ENCODE measurements at regions not wholly inside any gene's neighbourhood (a gene's known extent, or its start where the extent isn't known, plus 50 kb on each side); places are given as distances from the start of the nearest gene placed in this dataset.

- Histone ChIP-seq H3K4me2 (ENCODE audit: insufficient read depth in 1 of 2, low read depth in 2 of 2, low read length in 2 of 2) (no peak overlapping the region), H3K18ac (ENCODE audit: extremely low read depth, low read length) (no peak overlapping the region), H3K79me1 (ENCODE audit: low read depth, low read length) (no peaks in the 10 kb centered on the region), H2BK5ac (ENCODE audit: low read depth, low read length) (no peak overlapping the region), H2BK12ac (ENCODE audit: low read depth, low read length) (no peak overlapping the region), H3K9me3 (ENCODE audit: insufficient read depth in 2 of 2, low read depth in 1 of 2, low read length in 1 of 2) (peaks cover 0 to 3% of the 10 kb centered on the region in 2 experiments; a peak in 1 of 4 replicates), H2AFZ (ENCODE audit: low read length) (no peak overlapping the region), H3K56ac (replicated peaks; ENCODE audit: insufficient read length, low read depth, low read length) (no peak overlapping the region), H3K9ac (replicated peaks in 1 of 4; ENCODE audit: extremely low read depth in 1 of 4, low read depth in 3 of 4, low read length in 3 of 4) (no peak overlapping the region), H4K5ac (ENCODE audit: insufficient read length, low read depth, low read length) (no peak overlapping the region), H3K27me3 (replicated peaks in 1 of 4; ENCODE audit: control insufficient read depth in 3 of 4, extremely low read depth in 1 of 4, insufficient read depth in 3 of 4, low read length in 3 of 4) (no peaks in the 10 kb centered on the region; a peak in 1 of 7 replicates), H3K27ac (ENCODE audit: low read depth, low read length) (no peak overlapping the region), H3K79me2 (ENCODE audit: control insufficient read depth in 1 of 2, insufficient read depth in 2 of 2, low read length in 2 of 2) (no peaks in the 10 kb centered on the region), H4K8ac (ENCODE audit: extremely low read depth, insufficient read depth, low read length) (no peak overlapping the region), H3K23me2 (ENCODE audit: low read depth, low read length) (peaks cover 4% of the 10 kb centered on the region; the same call in 1 of the 2 replicates), H3K4ac (replicated peaks; ENCODE audit: insufficient read length, low read depth, low read length) (no peak overlapping the region), H2BK20ac (ENCODE audit: low read length) (no peak overlapping the region), H2BK15ac (ENCODE audit: low read length) (no peak overlapping the region), H3K4me1 (replicated peaks in 1 of 4; ENCODE audit: control insufficient read depth in 3 of 4, insufficient read depth in 4 of 4, low read length in 3 of 4) (peaks cover 0 to 4% (median 1%) of the 10 kb centered on the region in 4 experiments; a peak in 4 of 7 replicates), H3K4me3 (ENCODE audit: extremely low read depth in 1 of 4, insufficient read depth in 2 of 4, low read depth in 3 of 4, low read length in 4 of 4) (no peak overlapping the region), H4K20me1 (replicated peaks in 1 of 2; ENCODE audit: control insufficient read depth in 1 of 2, insufficient read depth in 2 of 2, low read length in 2 of 2) (no peaks in the 10 kb centered on the region), H2BK120ac (replicated peaks; ENCODE audit: low read depth, low read length) (no peak overlapping the region), H2AK5ac (ENCODE audit: low read depth, low read length) (no peak overlapping the region), H3K36me3 (ENCODE audit: control insufficient read depth in 2 of 4, insufficient read depth in 4 of 4, low read length in 3 of 4) (no peaks in the 10 kb centered on the region; a peak in 1 of 8 replicates), H3K23ac (ENCODE audit: insufficient read length) (no peak overlapping the region), H4K91ac (replicated peaks; ENCODE audit: insufficient read length, low read length) (no peak overlapping the region), H3K14ac (ENCODE audit: insufficient read length) (no peak overlapping the region)
- DNase-seq (ENCODE audit: low read depth in 1 of 2, low spot score in 2 of 2) (no peak), FAIRE-seq (no peak)
- POLR2A ChIA-PET (ENCODE audit: partially characterized antibody) = no interaction called here
- WGBS, 2 experiments (ENCODE audit: extremely low coverage in 1 of 2, insufficient coverage in 1 of 2, insufficient read length in 1 of 2, insufficient replicate concordance in 2 of 2, low coverage in 1 of 2, low lambda C conversion rate in 2 of 2, missing lambda C conversion rate in 1 of 2) = 90% methylated on average over 8 of the region's 8 CpGs; no CpG with 5 or more reads in 1 of the 2 experiments
- CTCF ChIA-PET (ENCODE audit: partially characterized antibody) = interaction anchor here (0.7 to 1.5 kb wide), 7 partner anchors 8 to 1432 kb away, joined by 3 to 6 read pairs (median 3); no protein-coding TSS in a partner anchor
These were observed 149.3 kb upstream of the B3GAT1 start for GRCh38 chr11:134561331-134561720.
